RCC 7860 (cell line): ENCODE measurements at regions not wholly inside any gene's neighbourhood (a gene's known extent, or its start where the extent isn't known, plus 50 kb on each side); places are given as distances from the start of the nearest gene placed in this dataset.
"Not testable (repeated sequence)": the region's sequence is repeated elsewhere in the genome, so short reads cannot be mapped to it uniquely, and the experiment has no call there.

Experiments
- DNase-seq: peaks from one replicate; pipeline ENCODE4 v3.0.0-alpha.2; 2015; ENCODE audit warnings: low spot score
- FAIRE-seq: peaks from 2 replicates; lab custom pipeline; 2012; peaks lifted over from hg19 to GRCh38; lab: Jason Lieb, UNC

DNA sequence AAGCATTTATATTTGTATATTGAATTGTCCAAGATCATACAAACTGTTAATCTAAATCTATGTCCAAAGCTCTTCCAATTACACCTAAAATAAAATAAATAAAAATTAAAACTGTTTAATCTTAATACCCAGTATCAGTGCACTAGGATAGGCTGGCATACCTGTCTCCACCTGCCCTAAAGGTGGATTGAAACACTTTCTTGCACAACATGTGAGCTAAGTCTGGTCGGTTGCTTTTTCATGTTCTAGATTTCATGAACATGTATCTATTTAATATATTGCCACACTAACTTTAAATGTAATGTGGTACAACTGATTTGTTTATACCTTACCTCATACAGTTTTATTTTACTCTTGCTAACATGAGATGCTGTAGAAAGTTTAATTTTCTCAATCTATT lies 193.0 kb downstream of the VGLL3 start:
- FAIRE-seq, result no peak
- no peak for DNase-seq

DNA sequence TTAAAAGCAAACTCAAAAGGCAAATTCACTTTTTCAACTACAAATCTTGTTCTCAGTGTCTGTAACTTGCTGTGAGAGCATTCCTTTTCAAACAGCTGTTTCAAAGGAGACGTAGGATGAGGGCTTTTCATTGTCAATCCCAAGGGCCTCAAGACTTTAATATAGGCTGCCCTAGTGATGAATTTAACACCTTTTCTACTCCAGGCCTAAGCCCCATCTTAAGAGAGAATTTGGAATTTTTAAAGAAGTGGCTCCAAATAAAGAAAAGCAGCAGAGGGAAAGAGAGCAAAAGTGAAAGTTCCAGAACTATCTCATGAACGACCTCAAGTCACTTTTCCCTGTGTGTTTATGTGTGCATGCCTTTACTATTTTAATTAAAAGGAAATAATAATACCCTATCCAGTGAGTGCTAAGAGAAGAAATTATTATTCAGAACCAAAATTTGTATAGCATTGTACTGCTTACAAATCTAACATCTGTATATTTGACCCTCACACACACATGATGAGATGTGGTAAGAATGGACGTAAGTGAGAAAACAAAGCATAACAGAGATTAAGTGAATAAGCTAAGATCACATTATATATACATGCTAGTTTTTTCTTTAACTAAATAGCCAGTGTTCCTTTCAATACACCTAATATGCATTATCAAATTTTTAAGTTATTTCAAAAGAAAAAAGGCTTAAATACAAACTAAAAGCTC lies 196.4 kb downstream of the VGLL3 start:
- DNase-seq (no peak), FAIRE-seq (no peak)

DNA sequence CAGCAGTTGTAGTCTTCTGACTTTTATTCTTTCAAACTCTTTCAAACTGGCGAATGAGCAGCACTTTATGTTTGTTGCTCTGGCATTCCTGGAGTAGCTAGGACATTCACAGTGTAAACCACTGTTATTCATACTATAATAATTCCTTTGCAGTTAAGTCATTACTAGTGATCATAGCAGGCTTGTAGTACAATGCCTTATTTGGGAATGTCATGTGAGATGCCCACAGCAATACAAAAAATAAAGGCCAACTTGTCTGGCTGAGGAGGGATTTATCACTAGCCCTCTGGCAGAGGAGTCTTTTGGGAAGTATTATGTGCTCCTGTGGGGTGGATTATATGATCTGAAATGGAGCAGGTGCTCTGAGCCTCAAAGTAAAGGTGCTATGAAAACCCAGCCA lies 197.2 kb downstream of the VGLL3 start:
- peak; percentile 90 for DNase-seq
- FAIRE-seq, result no peak

DNA sequence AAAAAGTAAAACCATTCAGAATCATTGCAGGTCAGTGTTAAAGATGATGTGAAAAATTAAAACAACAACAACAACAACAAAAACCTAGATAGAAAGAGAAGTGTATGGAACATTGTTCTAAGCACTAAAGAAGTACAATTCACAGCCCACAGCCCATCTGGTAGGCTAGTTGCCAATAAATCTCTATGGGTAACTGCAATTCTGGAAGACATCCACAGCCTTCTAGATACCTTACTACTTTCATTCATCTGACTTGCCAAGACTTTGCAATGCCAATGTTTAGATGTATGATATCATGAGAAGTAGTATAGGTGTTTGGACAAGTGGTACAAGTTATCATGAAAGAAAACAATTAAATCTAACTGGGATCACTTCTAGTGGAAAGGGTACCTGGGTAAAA lies 198.6 kb downstream of the VGLL3 start:
- no peak for DNase-seq
- no peak for FAIRE-seq

DNA sequence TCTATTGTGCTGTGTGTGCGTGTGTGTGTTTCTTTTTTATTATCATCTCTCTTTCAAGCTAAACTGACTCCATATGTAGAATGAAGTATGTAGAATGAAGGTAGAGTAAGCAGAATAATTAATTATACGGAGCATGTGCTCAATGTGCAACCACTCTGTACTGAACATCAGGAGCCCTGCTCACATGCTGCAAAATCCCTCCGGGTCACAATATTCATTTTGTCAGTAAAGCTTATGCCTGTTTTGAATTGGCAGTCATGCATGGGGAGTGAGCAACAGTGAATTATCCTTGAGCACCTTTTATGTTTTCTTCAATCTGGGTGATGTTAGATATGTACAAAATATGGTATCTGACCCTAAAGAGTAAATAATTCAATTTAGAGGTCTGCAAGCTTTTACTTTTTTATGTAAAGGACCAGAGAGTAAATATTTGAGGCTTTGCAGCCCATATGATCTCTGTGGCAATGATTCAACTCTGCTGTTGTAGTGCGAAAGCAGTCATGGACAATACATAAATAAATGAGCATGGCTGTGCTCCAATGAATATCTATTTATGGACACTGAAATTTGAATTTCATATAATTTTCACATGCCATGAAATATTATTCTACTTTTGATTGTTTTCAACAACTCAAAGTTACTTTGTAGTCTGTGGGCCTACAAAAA lies 199.9 kb downstream of the VGLL3 start:
- no peak for FAIRE-seq
- DNase-seq, result no peak

GRCh38 chr3:86788371-86788770 lies 202.6 kb downstream of the VGLL3 start:
- DNase-seq (no peak), FAIRE-seq (no peak)

GRCh38 chr3:86787091-86787490 lies 203.9 kb downstream of the VGLL3 start:
- FAIRE-seq (no peak), DNase-seq (peak; percentile 8)

DNA sequence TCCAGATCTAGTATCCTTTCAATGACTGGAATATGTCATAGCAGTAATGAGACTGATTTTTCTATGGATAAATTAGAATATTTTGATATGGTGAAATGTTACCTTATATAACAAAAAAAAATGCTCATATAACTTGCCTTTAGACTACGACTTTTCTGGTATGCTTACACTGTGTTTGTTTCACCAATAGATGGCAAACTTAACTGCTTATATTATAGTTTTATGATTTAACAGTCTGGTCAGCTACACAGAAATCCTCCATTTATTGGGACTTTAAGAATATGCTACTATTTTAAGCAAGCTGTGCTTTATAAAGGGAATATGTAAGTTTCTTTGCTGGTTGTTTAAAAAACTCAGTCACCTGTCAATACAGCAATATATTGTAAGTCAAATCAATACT lies 205.6 kb downstream of the VGLL3 start:
- DNase-seq, result no peak
- FAIRE-seq, result no peak

GRCh38 chr3:86782866-86783265 lies 208.1 kb downstream of the VGLL3 start:
- FAIRE-seq (no peak), DNase-seq (no peak)

DNA sequence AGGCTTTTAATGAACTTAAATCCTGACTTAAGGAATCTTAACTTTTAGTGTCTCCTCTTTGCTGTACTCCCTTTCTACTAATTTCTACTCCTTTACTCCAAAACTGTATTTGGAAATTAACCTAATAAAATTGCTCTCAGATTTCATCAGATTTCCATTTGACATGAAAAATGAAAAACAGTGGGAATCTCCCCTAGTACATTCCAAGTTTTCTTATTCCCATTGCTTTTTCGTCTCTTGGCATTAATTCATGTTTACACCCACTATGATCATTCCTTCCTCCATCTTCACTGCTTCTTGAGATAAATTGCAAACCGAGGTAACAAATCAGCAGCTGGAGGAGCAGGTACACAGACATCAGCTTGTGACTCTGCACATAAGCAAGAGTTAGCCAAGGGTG lies 208.7 kb downstream of the VGLL3 start:
- FAIRE-seq, result no peak
- DNase-seq, result no peak

DNA sequence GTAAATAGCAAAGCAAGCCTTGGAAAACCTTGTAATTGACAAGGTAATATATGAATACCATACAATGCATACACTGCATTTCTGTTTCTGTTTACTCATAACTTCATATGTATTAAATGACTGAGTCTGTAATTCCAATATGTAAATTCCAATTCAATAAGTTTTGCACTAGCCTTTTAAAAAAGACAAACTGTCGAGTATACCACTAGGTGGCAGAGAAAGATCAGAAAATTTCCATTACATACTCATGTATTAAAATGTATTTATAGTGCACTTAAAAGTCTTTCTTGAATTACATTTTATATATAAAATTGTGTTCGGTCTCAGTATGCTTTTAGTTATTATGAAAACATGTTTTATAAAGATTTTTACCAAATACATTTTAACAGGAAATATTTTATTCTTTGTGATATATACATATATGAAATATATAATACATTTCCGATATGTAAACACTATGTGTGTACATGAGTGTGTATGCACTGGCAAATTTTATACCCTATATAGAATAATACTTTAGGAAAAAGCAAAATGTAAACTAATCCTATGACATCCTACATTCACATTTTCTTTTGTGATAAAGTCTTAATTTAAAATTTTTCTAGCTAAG lies 216.8 kb downstream of the VGLL3 start:
- DNase-seq (peak; percentile 23), FAIRE-seq (peak; percentile 78)

GRCh38 chr3:86772699-86773098 lies 218.2 kb downstream of the VGLL3 start:
- FAIRE-seq (no peak), DNase-seq (no peak)

GRCh38 chr3:86771741-86772512 lies 219.0 kb downstream of the VGLL3 start:
- DNase-seq (no peak), FAIRE-seq (no peak)

- FAIRE-seq, result no peak
- DNase-seq, result no peak
Observed at GRCh38 chr3:86766331-86766730, 224.6 kb downstream of the VGLL3 start.

- not testable (repeated sequence) for FAIRE-seq, DNase-seq
Observed at GRCh38 chr3:86757322-86758179, 233.4 kb downstream of the VGLL3 start.

DNA sequence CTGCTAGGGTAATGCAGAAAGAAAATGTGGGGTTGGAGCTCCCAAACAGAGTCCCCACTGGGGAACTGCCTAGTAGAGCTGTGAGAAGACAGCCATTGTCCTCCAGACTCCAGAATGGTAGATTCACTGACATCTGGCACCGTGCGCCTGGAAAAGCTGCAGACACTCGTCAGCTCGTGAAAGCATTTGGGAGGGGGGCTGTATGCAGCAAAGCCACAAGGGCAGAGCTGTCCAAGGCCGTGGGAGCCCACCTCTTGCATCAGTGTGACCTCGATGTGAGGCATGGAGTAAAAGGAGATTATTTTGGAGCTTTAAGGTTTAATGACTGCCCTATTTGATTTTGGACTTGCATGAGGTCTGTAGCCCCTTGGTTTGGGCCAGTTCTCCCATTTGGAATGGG lies 242.9 kb downstream of the VGLL3 start:
- no peak for FAIRE-seq

GRCh38 chr3:86744051-86744450 lies 246.9 kb downstream of the VGLL3 start:
- FAIRE-seq (no peak), DNase-seq (no peak)

More for the DNA sequence above, 242.9 kb downstream of the VGLL3 start:
- DNase-seq, result no peak

DNA sequence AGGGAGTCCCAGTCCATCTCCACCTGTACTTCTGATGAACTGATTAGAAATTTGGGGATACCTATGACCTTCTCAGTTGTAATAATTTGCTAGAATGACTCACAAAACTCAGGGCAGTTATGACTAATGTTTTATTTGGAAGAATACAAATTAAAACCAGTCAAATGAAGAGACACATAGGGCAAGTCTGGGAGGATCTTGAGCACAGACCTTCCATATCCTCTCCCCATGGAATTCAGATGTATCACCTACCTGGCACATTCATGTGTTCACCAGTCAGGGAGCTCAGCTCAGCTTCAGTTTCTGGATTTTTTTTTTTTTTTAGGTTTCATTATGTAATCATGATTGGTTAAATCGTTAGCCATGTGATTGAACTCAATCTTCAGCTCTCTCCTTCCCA lies 247.7 kb downstream of the VGLL3 start:
- FAIRE-seq (no peak), DNase-seq (no peak)

- no peak for DNase-seq
- FAIRE-seq, result no peak
Observed at GRCh38 chr3:86740751-86741150, 250.2 kb downstream of the VGLL3 start.

DNA sequence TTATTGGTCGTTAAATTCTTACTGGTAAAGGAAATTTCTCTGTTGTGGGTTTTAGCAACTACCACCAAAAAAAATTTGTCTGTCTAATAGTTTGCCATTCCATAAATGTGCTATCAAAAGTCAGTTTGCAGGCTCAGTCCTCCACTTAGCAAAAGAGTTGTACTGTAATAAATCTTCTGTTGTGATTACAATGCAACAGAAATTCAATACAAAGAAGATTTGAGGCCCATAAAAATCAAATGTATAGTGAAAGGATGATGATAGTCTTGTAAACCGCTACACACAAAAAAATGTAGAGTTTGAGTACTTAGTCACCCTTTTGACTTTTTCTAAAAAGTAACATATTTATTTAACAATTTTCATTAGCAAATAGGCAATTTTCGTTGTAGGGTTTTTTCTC lies 251.7 kb downstream of the VGLL3 start:
- FAIRE-seq (no peak), DNase-seq (no peak)

DNA sequence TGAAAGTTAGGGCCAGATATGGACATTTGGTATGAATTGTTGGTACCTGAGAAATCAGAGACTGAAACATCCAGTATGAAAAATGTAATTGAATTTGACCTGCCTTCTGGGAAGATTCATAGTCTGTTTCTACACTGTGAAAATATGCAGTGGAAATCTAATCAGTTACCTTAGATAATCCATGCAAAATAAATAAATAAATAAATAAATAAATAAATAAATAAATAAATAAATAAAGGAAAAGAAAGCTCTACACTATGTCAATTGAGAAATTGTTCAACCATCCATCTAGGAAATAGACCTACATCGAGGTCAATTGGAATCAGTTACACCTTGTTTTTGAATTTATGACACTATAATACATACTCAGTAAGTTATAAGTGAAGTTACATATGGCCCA lies 252.3 kb downstream of the VGLL3 start:
- FAIRE-seq, result no peak
- DNase-seq, result no peak
